Esophagus muscularis mucosa (tissue), 4 donors: ENCODE measurements at regions not wholly inside any gene's neighbourhood (a gene's known extent, or its start where the extent isn't known, plus 50 kb on each side); places are given as distances from the start of the nearest gene placed in this dataset.

Source experiments
- DNase-seq: peaks from one replicate; pipeline ENCODE4 v3.0.0-alpha.2; 2017; ENCODE audit errors: extremely low spot score
- H3K27ac ChIP-seq, 4 donors: fragments of 200-600 bp; sonication (generic); replicated peaks in 1 of 4; 1 replicate in 3 of 4; 2 replicates in 1 of 4; pipeline ENCODE4 v1.5.1; 2016 to 2019; ENCODE audit warnings: mild to moderate bottlenecking in 1 of 4
- H3K27me3 ChIP-seq, 4 donors: fragments of 200-600 bp; sonication (generic); one replicate each; pipeline versions ENCODE4 v1.5.1 to v1.6.0; 2016 to 2019
- H3K36me3 ChIP-seq, 4 donors: fragments of 200-600 bp; sonication (generic); one replicate each; pipeline ENCODE4 v1.5.1; 2016 to 2019
- H3K4me1 ChIP-seq, 4 donors: fragments of 200-600 bp; sonication (generic); one replicate each; pipeline ENCODE4 v1.5.1; 2016 to 2019
- H3K4me3 ChIP-seq, 4 donors: fragments of 200-600 bp; sonication (generic); 1 replicate in 2 of 4; 2 replicates in 2 of 4; pipeline ENCODE4 v1.5.1; 2016 to 2019; ENCODE audit warnings: mild to moderate bottlenecking in 4 of 4, moderate library complexity in 1 of 4
- H3K9me3 ChIP-seq, 4 donors: fragments of 200-600 bp; sonication (generic); 1 replicate in 3 of 4; 2 replicates in 1 of 4; pipeline ENCODE4 v1.5.1; 2016 to 2019
- CTCF ChIP-seq, 3 experiments: fragments of 200-600 bp in 2 of 3; fragments of 450-650 bp in 1 of 3; sonication (generic) in 2 of 3; IDR thresholded peaks; one replicate each; pipeline ENCODE4 v1.5.1; 2017 to 2019; ENCODE audit warnings: antibody characterized with exemption in 3 of 3, mild to moderate bottlenecking in 2 of 3, moderate library complexity in 1 of 3
- EP300 ChIP-seq: sonication (generic); formaldehyde crosslinking; IDR thresholded peaks from one replicate; pipeline ENCODE4 v1.6.1; 2017; ENCODE audit warnings: antibody characterized with exemption
- POLR2A ChIP-seq: fragments of 450-650 bp; IDR thresholded peaks from one replicate; pipeline ENCODE4 v1.6.1; 2017; ENCODE audit warnings: antibody characterized with exemption, moderate library complexity, mild to moderate bottlenecking, low read depth
- POLR2AphosphoS5 ChIP-seq, 2 donors: sonication (generic); formaldehyde crosslinking; IDR thresholded peaks; one replicate each; pipeline ENCODE4 v1.6.1; 2017; ENCODE audit warnings: antibody characterized with exemption in 2 of 2
- WGBS: methylation state at CpG from one replicate; pipeline ENCODE4 v1.1.5; 2018; 5-methylcytosine and 5-hydroxymethylcytosine counted together
- intact Hi-C: fragments of 100-400 bp; cut with DNase I; formaldehyde crosslinking; loops from one replicate; pipeline ENCODE4 v1.15.1; 2023

- Histone ChIP-seq H3K4me1 (no peaks in the 10 kb centered on the region), H3K9me3 (no peaks in the 10 kb centered on the region), H3K4me3 (no peak overlapping the region), H3K27me3 (peaks cover 0 to 2% (median 0%) of the 10 kb centered on the region in 4 donors), H3K27ac (no peak overlapping the region), H3K36me3 (no peaks in the 10 kb centered on the region)
- 87% methylated on average over 8 of the region's 8 CpGs for WGBS
- intact Hi-C loops = no loop called here
- TF ChIP-seq POLR2AphosphoS5 (IDR thresholded peaks at IDR 0.05) (no peak), EP300 (no peak), CTCF (IDR thresholded peaks at IDR 0.05) (no peak), POLR2A (no peak)
- DNase-seq = no peak
Measured at GRCh38 chr10:2301227-2301626, 563.9 kb upstream of the ADARB2 start.

- no peaks in the 10 kb centered on the region for H3K4me1 ChIP-seq
- H3K36me3 ChIP-seq = no peaks in the 10 kb centered on the region
- H3K27ac ChIP-seq = no peak overlapping the region
- 44% methylated on average over 3 of the region's 3 CpGs for WGBS
- no peaks in the 10 kb centered on the region for H3K9me3 ChIP-seq
- H3K27me3 ChIP-seq = peaks cover 0 to 7% (median 0%) of the 10 kb centered on the region in 4 donors
- TF ChIP-seq POLR2AphosphoS5 (IDR thresholded peaks at IDR 0.05) (no peak), POLR2A (no peak), CTCF (IDR thresholded peaks at IDR 0.05) (no peak), EP300 (no peak)
- no peak for DNase-seq
- H3K4me3 ChIP-seq = no peak overlapping the region
- intact Hi-C loops = no loop called here
Measured at GRCh38 chr10:2300231-2300630, 562.9 kb upstream of the ADARB2 start.

- intact Hi-C loops = no loop called here
- 92% methylated on average over 6 of the region's 6 CpGs for WGBS
- H3K9me3 ChIP-seq = no peaks in the 10 kb centered on the region
- no peaks in the 10 kb centered on the region for H3K4me1 ChIP-seq
- no peak for DNase-seq
- no peak overlapping the region for H3K4me3 ChIP-seq
- H3K27ac ChIP-seq = no peak overlapping the region
- TF ChIP-seq CTCF (IDR thresholded peaks at IDR 0.05) (no peak), EP300 (no peak), POLR2A (no peak), POLR2AphosphoS5 (IDR thresholded peaks at IDR 0.05) (no peak)
- no peaks in the 10 kb centered on the region for H3K36me3 ChIP-seq
- H3K27me3 ChIP-seq = peaks cover 0 to 10% (median 0%) of the 10 kb centered on the region in 4 donors
Measured at GRCh38 chr10:2296179-2296891, 559.0 kb upstream of the ADARB2 start.

- intact Hi-C loops = no loop called here
Measured at GRCh38 chr10:2294739-2295138, 557.4 kb upstream of the ADARB2 start.

More at GRCh38 chr10:2294739-2295138, 557.4 kb upstream of the ADARB2 start:
- no peaks in the 10 kb centered on the region for H3K4me1 ChIP-seq
- H3K27me3 ChIP-seq = peaks cover 0 to 13% (median 0%) of the 10 kb centered on the region in 4 donors
- no peaks in the 10 kb centered on the region for H3K36me3 ChIP-seq
- TF ChIP-seq CTCF (IDR thresholded peaks at IDR 0.05) (no peak), EP300 (no peak), POLR2A (no peak), POLR2AphosphoS5 (IDR thresholded peaks at IDR 0.05) (no peak)
- WGBS = 38% methylated on average over 8 of the region's 8 CpGs
- no peak for DNase-seq
- H3K9me3 ChIP-seq = no peaks in the 10 kb centered on the region
- no peak overlapping the region for H3K27ac ChIP-seq
- no peak overlapping the region for H3K4me3 ChIP-seq
